ENCODE measurements at regions not wholly inside any gene's neighbourhood (a gene's known extent, or its start where the extent isn't known, plus 50 kb on each side); places are given as distances from the start of the nearest gene placed in this dataset.

GRCh38 chr22:27270818-27271510 is 530.6 kb downstream of the MN1 start:
- no peak for TF ChIP-seq EZH2 (IDR thresholded peaks at IDR 0.05; ENCODE audit: low read length)
- TF ChIP-seq, protein P1, sequence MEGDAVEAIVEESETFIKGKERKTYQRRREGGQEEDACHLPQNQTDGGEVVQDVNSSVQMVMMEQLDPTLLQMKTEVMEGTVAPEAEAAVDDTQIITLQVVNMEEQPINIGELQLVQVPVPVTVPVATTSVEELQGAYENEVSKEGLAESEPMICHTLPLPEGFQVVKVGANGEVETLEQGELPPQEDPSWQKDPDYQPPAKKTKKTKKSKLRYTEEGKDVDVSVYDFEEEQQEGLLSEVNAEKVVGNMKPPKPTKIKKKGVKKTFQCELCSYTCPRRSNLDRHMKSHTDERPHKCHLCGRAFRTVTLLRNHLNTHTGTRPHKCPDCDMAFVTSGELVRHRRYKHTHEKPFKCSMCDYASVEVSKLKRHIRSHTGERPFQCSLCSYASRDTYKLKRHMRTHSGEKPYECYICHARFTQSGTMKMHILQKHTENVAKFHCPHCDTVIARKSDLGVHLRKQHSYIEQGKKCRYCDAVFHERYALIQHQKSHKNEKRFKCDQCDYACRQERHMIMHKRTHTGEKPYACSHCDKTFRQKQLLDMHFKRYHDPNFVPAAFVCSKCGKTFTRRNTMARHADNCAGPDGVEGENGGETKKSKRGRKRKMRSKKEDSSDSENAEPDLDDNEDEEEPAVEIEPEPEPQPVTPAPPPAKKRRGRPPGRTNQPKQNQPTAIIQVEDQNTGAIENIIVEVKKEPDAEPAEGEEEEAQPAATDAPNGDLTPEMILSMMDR (optimal IDR thresholded peaks at IDR 0.05 in 1 of 3, IDR thresholded peaks at IDR 0.05 in 1 of 3, conservative IDR thresholded peaks at IDR 0.05 in 1 of 3; ENCODE audit: extremely low read depth in 1 of 3, insufficient read depth in 2 of 3, low read length in 3 of 3), result no peak

Measured in keratinocyte (primary cell).